ENCODE measurements at regions not wholly inside any gene's neighbourhood (a gene's known extent, or its start where the extent isn't known, plus 50 kb on each side); places are given as distances from the start of the nearest gene placed in this dataset.
A peak's percentile ranks its signal among the peaks of the same experiment; 100 is the strongest.

- H3K4me1 ChIP-seq (ENCODE audit: insufficient read depth, low read length, severe bottlenecking): no peaks in the 10 kb centered on the region
- H3F3A ChIP-seq (ENCODE audit: insufficient read depth, low read length): no peaks in the 10 kb centered on the region
- H3K27ac ChIP-seq (ENCODE audit: low read depth, low read length, poor library complexity, severe bottlenecking): no peak overlapping the region
- H3K36me3 ChIP-seq (ENCODE audit: insufficient read depth, low read length): no peaks in the 10 kb centered on the region
- no peak for TF ChIP-seq EZH2 (IDR thresholded peaks at IDR 0.05; ENCODE audit: borderline replicate concordance, low read length)
- no peak overlapping the region for H3K4me2 ChIP-seq (ENCODE audit: low read length)
- no peaks in the 10 kb centered on the region for H3K27me3 ChIP-seq (ENCODE audit: insufficient read depth, low read length)
- no peaks in the 10 kb centered on the region for H3K79me2 ChIP-seq (ENCODE audit: insufficient read depth, low read length)
- no peaks in the 10 kb centered on the region for H3K9me3 ChIP-seq (ENCODE audit: low read length)
- H3K4me3 ChIP-seq (ENCODE audit: low read depth, low read length, poor library complexity, severe bottlenecking): no peak overlapping the region
- H4K20me1 ChIP-seq (ENCODE audit: insufficient read depth, low read length): no peaks in the 10 kb centered on the region
- no peaks in the 10 kb centered on the region for H3K9me2 ChIP-seq (ENCODE audit: low read depth, low read length)
- H3K9ac ChIP-seq (ENCODE audit: low read length): no peak overlapping the region
- H2AFZ ChIP-seq (ENCODE audit: low read length): no peak overlapping the region
These were observed 561.0 kb upstream of the KLF12 start for GRCh38 chr13:74695021-74695800.

GRCh38 chr13:74687442-74688182 is 553.4 kb upstream of the KLF12 start:
- Histone ChIP-seq H3K36me3 (ENCODE audit: insufficient read depth, low read length) (no peaks in the 10 kb centered on the region), H3K9ac (ENCODE audit: low read length) (no peak overlapping the region), H3K27ac (ENCODE audit: low read depth, low read length, poor library complexity, severe bottlenecking) (no peak overlapping the region), H3K27me3 (ENCODE audit: insufficient read depth, low read length) (no peaks in the 10 kb centered on the region), H3K9me2 (ENCODE audit: low read depth, low read length) (no peaks in the 10 kb centered on the region; the same call in 1 of the 2 replicates), H3K4me1 (ENCODE audit: insufficient read depth, low read length, severe bottlenecking) (no peaks in the 10 kb centered on the region), H4K20me1 (ENCODE audit: insufficient read depth, low read length) (no peaks in the 10 kb centered on the region), H3K79me2 (ENCODE audit: insufficient read depth, low read length) (no peaks in the 10 kb centered on the region), H3F3A (ENCODE audit: insufficient read depth, low read length) (no peaks in the 10 kb centered on the region), H3K4me3 (ENCODE audit: low read depth, low read length, poor library complexity, severe bottlenecking) (no peak overlapping the region), H3K9me3 (ENCODE audit: low read length) (no peaks in the 10 kb centered on the region), H2AFZ (ENCODE audit: low read length) (no peak overlapping the region), H3K4me2 (ENCODE audit: low read length) (no peak overlapping the region)
- TF ChIP-seq, protein P1, sequence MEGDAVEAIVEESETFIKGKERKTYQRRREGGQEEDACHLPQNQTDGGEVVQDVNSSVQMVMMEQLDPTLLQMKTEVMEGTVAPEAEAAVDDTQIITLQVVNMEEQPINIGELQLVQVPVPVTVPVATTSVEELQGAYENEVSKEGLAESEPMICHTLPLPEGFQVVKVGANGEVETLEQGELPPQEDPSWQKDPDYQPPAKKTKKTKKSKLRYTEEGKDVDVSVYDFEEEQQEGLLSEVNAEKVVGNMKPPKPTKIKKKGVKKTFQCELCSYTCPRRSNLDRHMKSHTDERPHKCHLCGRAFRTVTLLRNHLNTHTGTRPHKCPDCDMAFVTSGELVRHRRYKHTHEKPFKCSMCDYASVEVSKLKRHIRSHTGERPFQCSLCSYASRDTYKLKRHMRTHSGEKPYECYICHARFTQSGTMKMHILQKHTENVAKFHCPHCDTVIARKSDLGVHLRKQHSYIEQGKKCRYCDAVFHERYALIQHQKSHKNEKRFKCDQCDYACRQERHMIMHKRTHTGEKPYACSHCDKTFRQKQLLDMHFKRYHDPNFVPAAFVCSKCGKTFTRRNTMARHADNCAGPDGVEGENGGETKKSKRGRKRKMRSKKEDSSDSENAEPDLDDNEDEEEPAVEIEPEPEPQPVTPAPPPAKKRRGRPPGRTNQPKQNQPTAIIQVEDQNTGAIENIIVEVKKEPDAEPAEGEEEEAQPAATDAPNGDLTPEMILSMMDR (IDR thresholded peaks at IDR 0.05; ENCODE audit: low read length): no peak
- TF ChIP-seq EZH2 (IDR thresholded peaks at IDR 0.05; ENCODE audit: borderline replicate concordance, low read length): no peak

- Histone ChIP-seq H3K9ac (ENCODE audit: low read length) (no peak overlapping the region), H3K79me2 (ENCODE audit: insufficient read depth, low read length) (no peaks in the 10 kb centered on the region), H3K9me2 (ENCODE audit: low read depth, low read length) (no peaks in the 10 kb centered on the region; the same call in 1 of the 2 replicates), H2AFZ (ENCODE audit: low read length) (no peak overlapping the region), H3K27ac (ENCODE audit: low read depth, low read length, poor library complexity, severe bottlenecking) (no peak overlapping the region), H3K4me1 (ENCODE audit: insufficient read depth, low read length, severe bottlenecking) (no peaks in the 10 kb centered on the region), H3K4me2 (ENCODE audit: low read length) (no peak overlapping the region), H3K4me3 (ENCODE audit: low read depth, low read length, poor library complexity, severe bottlenecking) (no peak overlapping the region), H3K36me3 (ENCODE audit: insufficient read depth, low read length) (no peaks in the 10 kb centered on the region), H3K9me3 (ENCODE audit: low read length) (no peaks in the 10 kb centered on the region), H3F3A (ENCODE audit: insufficient read depth, low read length) (no peaks in the 10 kb centered on the region), H3K27me3 (ENCODE audit: insufficient read depth, low read length) (no peaks in the 10 kb centered on the region), H4K20me1 (ENCODE audit: insufficient read depth, low read length) (no peaks in the 10 kb centered on the region)
- no peak for TF ChIP-seq EZH2 (IDR thresholded peaks at IDR 0.05; ENCODE audit: borderline replicate concordance, low read length)
- TF ChIP-seq, protein P1 (IDR thresholded peaks at IDR 0.05; ENCODE audit: low read length): peak; percentile 16; the same call in 1 of the 2 replicates
These were observed 549.2 kb upstream of the KLF12 start for GRCh38 chr13:74683411-74683810.

Data from OCI-LY1 (cell line).